Liver (tissue), 8 donors: ENCODE measurements at regions not wholly inside any gene's neighbourhood (a gene's known extent, or its start where the extent isn't known, plus 50 kb on each side); places are given as distances from the start of the nearest gene placed in this dataset.

ENCODE experiments used
- DNase-seq: peaks from one replicate; pipeline ENCODE4 v3.0.0-alpha.2; 2017; ENCODE audit warnings: low spot score
- H3K27ac ChIP-seq, 2 donors: one replicate each; pipeline ENCODE4 v1.7.0; 2013; ENCODE audit warnings: inconsistent platforms in 2 of 2, low read length in 2 of 2, control low read depth in 1 of 2, low read depth in 1 of 2, mild to moderate bottlenecking in 1 of 2
- H3K27me3 ChIP-seq, 4 donors: one replicate each; pipeline versions ENCODE4 v1.6.1 to v1.7.0; 2013; ENCODE audit warnings: low read length in 3 of 4, inconsistent platforms in 1 of 4, mild to moderate bottlenecking in 1 of 4, moderate library complexity in 1 of 4; ENCODE audit not compliant: control insufficient read depth in 4 of 4, insufficient read depth in 4 of 4
- H3K36me3 ChIP-seq, 4 donors: one replicate each; pipeline versions ENCODE4 v1.6.1 to v1.7.0; 2013; ENCODE audit warnings: low read length in 3 of 4, mild to moderate bottlenecking in 3 of 4, low read depth in 1 of 4, moderate library complexity in 1 of 4; ENCODE audit not compliant: control insufficient read depth in 4 of 4, insufficient read depth in 3 of 4
- H3K4me1 ChIP-seq, 4 donors: one replicate each; pipeline versions ENCODE4 v1.6.1 to v1.7.0; 2013; ENCODE audit warnings: low read length in 3 of 4, mild to moderate bottlenecking in 3 of 4, moderate library complexity in 1 of 4; ENCODE audit not compliant: control insufficient read depth in 4 of 4, insufficient read depth in 4 of 4
- H3K4me3 ChIP-seq, 3 donors: one replicate each; pipeline versions ENCODE4 v1.6.1 to v1.7.0; 2013; ENCODE audit warnings: low read length in 3 of 3, control low read depth in 1 of 3, low read depth in 1 of 3, mild to moderate bottlenecking in 1 of 3
- H3K9ac ChIP-seq, 2 donors: one replicate each; pipeline ENCODE4 v1.7.0; 2013; ENCODE audit warnings: low read length in 2 of 2, mild to moderate bottlenecking in 2 of 2, moderate library complexity in 2 of 2, control low read depth in 1 of 2, low read depth in 1 of 2
- H3K9me3 ChIP-seq, 4 donors: one replicate each; pipeline versions ENCODE4 v1.6.1 to v1.7.0; 2013; ENCODE audit warnings: low read length in 3 of 4; ENCODE audit not compliant: control insufficient read depth in 4 of 4
- FOXA2 ChIP-seq: IDR thresholded peaks from 2 replicates; pipeline ENCODE4 v1.6.1; 2016; ENCODE audit warnings: antibody characterized with exemption
- GABPA ChIP-seq, 2 donors: IDR thresholded peaks in 1 of 2; conservative IDR thresholded peaks in 1 of 2; 2 replicates each; pipeline ENCODE4 v1.6.1; 2016; ENCODE audit warnings: antibody characterized with exemption in 2 of 2, mild to moderate bottlenecking in 1 of 2, moderate library complexity in 1 of 2
- JUND ChIP-seq, 2 donors: IDR thresholded peaks; 2 replicates each; pipeline ENCODE4 v1.6.1; 2016; ENCODE audit warnings: antibody characterized with exemption in 2 of 2
- RAD21 ChIP-seq, 2 donors: IDR thresholded peaks; 2 replicates each; pipeline ENCODE4 v1.6.1; 2016; ENCODE audit warnings: antibody characterized with exemption in 2 of 2, mild to moderate bottlenecking in 2 of 2
- RXRA ChIP-seq, 2 donors: IDR thresholded peaks; 2 replicates each; pipeline ENCODE4 v1.6.1; 2017 to 2018; ENCODE audit warnings: antibody characterized with exemption in 2 of 2, mild to moderate bottlenecking in 1 of 2
- SP1 ChIP-seq: IDR thresholded peaks from 2 replicates; pipeline ENCODE4 v1.6.1; 2018; ENCODE audit warnings: antibody characterized with exemption, mild to moderate bottlenecking
- TAF1 ChIP-seq: conservative IDR thresholded peaks from 2 replicates; pipeline ENCODE4 v1.6.1; 2016; ENCODE audit warnings: antibody characterized with exemption, mild to moderate bottlenecking
- YY1 ChIP-seq: IDR thresholded peaks from 2 replicates; pipeline ENCODE4 v1.6.1; 2016; ENCODE audit warnings: antibody characterized with exemption, mild to moderate bottlenecking
- WGBS: extraction: QIAGEN DNeasy Blood & Tissue Kit; methylation state at CpG from one replicate; pipeline ENCODE4 v1.1.7; 2013; 5-methylcytosine and 5-hydroxymethylcytosine counted together
- TF ChIP-seq, protein P1 (sequence below): IDR thresholded peaks from 2 replicates; pipeline ENCODE4 v1.6.1; 2016; ENCODE audit warnings: antibody characterized with exemption
- TF ChIP-seq, protein P2 (sequence below): fragments of 150-350 bp; IDR thresholded peaks from 2 replicates; pipeline ENCODE4 v1.5.1; 2017; ENCODE audit warnings: improper control_type of control experiment, low read depth, low read length; ENCODE audit not compliant: missing input control
- TF ChIP-seq, protein P3 (sequence below): IDR thresholded peaks from 2 replicates; pipeline ENCODE4 v1.6.1; 2016; ENCODE audit warnings: antibody characterized with exemption, mild to moderate bottlenecking
- TF ChIP-seq, protein P4 (sequence below): IDR thresholded peaks from 2 replicates; pipeline ENCODE4 v1.6.1; 2016; ENCODE audit warnings: antibody characterized with exemption
- donor health status: healthy.
- donor health status: healthy.
- donor health status: healthy.
- donor health status: healthy.
- donor health status: healthy.

DNA sequence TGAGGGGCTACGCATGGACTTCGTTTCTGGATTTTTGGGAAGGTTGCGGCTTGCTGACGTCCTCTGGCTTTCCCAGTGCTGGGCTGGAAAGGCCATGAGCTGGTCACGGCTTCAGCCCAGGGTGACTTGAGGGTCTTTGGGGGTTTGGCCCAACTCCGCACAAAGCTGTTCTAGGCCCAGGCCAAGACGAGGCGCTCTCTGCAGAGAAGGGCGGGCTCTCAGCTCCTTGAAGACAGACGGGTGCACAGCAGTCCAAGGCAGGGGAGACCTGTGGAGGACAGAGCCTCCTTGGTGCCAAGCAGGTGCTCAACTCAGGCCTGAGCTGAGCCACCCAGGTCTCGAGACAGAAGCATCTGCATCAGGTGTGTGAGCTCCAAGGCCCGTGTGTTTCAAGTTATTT, 1003.7 kb downstream of the BRD1 start:
- TF ChIP-seq TAF1: no peak
- TF ChIP-seq, protein P1, sequence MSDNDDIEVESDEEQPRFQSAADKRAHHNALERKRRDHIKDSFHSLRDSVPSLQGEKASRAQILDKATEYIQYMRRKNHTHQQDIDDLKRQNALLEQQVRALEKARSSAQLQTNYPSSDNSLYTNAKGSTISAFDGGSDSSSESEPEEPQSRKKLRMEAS: no peak
- DNase-seq: no peak
- H3K4me1 ChIP-seq: no peaks in the 10 kb centered on the region
- WGBS: 85% methylated on average over 12 of the region's 12 CpGs
- H3K27ac ChIP-seq: no peak overlapping the region
- H3K27me3 ChIP-seq: peaks cover 0 to 2% (median 0%) of the 10 kb centered on the region in 4 donors
- no peak overlapping the region for H3K9ac ChIP-seq
- H3K9me3 ChIP-seq: no peaks in the 10 kb centered on the region
- no peaks in the 10 kb centered on the region for H3K36me3 ChIP-seq
- H3K4me3 ChIP-seq: no peak overlapping the region

DNA sequence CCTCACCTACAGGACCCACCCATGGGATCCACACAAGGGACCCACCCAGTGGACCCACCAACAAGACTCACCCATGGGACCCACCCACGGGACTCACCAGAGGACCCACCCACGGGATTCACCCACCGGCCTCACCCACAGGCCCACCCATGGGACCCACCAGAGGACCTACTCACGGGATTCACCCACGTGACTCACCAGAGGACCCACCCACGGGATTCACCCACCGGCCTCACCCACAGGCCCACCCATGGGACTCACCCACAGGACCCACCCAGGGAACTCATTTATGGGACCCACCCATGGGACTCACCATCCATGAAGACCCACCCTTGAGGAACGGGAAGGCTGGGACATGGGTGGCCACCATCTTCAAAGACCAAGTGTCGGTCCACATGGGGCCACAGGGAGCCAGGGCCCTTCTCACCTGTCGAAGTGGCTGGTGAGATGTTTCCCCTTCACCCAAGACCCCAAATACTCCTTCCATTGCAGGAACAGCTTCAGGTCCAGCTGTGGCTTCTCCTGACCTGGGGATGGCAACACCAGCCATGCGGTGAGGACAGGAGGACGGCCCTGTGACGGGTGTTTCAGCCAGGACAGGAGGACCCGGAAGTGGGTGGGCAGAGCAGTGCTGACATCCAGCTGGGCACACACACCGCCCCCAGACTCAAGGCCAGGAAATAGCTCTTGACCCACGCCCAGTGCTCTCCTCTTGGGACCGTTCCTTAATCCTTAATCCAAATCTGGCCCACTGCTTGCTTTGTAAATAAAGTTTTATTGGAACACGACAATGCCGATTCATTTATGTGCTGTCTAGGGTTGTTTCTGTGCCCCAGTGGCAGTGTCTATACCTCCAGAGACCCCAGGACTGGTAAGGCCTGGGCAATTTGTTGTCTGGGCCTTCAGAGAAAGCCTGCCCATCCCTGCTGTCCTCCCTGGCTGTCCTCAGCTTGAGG, 1005.1 kb downstream of the BRD1 start:
- 90% methylated on average over 19 of the region's 19 CpGs for WGBS
- DNase-seq: no peak
- Histone ChIP-seq H3K9me3 (no peaks in the 10 kb centered on the region), H3K27me3 (no peaks in the 10 kb centered on the region), H3K27ac (no peak overlapping the region), H3K4me3 (no peak overlapping the region), H3K36me3 (no peaks in the 10 kb centered on the region), H3K4me1 (no peaks in the 10 kb centered on the region), H3K9ac (no peak overlapping the region)
- TF ChIP-seq GABPA (IDR thresholded peaks at IDR 0.05 in 1 of 2, conservative IDR thresholded peaks at IDR 0.05 in 1 of 2) (no peak), RAD21 (IDR thresholded peaks at IDR 0.05) (no peak), TAF1 (no peak)
- TF ChIP-seq, protein P2, sequence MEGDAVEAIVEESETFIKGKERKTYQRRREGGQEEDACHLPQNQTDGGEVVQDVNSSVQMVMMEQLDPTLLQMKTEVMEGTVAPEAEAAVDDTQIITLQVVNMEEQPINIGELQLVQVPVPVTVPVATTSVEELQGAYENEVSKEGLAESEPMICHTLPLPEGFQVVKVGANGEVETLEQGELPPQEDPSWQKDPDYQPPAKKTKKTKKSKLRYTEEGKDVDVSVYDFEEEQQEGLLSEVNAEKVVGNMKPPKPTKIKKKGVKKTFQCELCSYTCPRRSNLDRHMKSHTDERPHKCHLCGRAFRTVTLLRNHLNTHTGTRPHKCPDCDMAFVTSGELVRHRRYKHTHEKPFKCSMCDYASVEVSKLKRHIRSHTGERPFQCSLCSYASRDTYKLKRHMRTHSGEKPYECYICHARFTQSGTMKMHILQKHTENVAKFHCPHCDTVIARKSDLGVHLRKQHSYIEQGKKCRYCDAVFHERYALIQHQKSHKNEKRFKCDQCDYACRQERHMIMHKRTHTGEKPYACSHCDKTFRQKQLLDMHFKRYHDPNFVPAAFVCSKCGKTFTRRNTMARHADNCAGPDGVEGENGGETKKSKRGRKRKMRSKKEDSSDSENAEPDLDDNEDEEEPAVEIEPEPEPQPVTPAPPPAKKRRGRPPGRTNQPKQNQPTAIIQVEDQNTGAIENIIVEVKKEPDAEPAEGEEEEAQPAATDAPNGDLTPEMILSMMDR: no peak

DNA sequence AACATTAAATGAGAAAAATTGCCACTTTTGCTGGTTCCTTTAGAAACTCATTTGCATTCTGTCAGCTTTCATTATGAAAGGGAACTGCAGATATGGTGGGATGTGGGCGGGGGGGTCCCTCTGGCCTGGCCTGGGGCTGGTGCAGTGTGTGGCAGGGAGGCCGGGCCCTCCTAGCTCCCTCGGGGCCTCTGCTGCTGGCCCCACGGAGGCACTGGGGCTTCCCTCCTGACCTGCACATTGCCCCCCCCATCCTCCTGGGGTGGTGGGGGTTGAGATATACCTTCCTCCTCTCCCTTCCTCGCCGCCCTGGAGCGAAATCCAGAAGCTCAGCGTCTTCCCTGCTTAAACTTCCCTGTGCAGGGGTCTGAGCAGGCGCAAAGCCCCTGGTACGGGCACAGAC, 1005.9 kb downstream of the BRD1 start:
- no peak overlapping the region for H3K4me3 ChIP-seq
- H3K9ac ChIP-seq: no peak overlapping the region
- H3K27me3 ChIP-seq: no peaks in the 10 kb centered on the region
- no peaks in the 10 kb centered on the region for H3K9me3 ChIP-seq
- H3K27ac ChIP-seq: no peak overlapping the region
- TF ChIP-seq, protein P3, sequence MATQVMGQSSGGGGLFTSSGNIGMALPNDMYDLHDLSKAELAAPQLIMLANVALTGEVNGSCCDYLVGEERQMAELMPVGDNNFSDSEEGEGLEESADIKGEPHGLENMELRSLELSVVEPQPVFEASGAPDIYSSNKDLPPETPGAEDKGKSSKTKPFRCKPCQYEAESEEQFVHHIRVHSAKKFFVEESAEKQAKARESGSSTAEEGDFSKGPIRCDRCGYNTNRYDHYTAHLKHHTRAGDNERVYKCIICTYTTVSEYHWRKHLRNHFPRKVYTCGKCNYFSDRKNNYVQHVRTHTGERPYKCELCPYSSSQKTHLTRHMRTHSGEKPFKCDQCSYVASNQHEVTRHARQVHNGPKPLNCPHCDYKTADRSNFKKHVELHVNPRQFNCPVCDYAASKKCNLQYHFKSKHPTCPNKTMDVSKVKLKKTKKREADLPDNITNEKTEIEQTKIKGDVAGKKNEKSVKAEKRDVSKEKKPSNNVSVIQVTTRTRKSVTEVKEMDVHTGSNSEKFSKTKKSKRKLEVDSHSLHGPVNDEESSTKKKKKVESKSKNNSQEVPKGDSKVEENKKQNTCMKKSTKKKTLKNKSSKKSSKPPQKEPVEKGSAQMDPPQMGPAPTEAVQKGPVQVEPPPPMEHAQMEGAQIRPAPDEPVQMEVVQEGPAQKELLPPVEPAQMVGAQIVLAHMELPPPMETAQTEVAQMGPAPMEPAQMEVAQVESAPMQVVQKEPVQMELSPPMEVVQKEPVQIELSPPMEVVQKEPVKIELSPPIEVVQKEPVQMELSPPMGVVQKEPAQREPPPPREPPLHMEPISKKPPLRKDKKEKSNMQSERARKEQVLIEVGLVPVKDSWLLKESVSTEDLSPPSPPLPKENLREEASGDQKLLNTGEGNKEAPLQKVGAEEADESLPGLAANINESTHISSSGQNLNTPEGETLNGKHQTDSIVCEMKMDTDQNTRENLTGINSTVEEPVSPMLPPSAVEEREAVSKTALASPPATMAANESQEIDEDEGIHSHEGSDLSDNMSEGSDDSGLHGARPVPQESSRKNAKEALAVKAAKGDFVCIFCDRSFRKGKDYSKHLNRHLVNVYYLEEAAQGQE: no peak
- no peak for TF ChIP-seq GABPA (IDR thresholded peaks at IDR 0.05 in 1 of 2, conservative IDR thresholded peaks at IDR 0.05 in 1 of 2)
- no peak for TF ChIP-seq RXRA (IDR thresholded peaks at IDR 0.05)
- TF ChIP-seq TAF1: no peak
- TF ChIP-seq SP1: no peak
- TF ChIP-seq, protein P4, sequence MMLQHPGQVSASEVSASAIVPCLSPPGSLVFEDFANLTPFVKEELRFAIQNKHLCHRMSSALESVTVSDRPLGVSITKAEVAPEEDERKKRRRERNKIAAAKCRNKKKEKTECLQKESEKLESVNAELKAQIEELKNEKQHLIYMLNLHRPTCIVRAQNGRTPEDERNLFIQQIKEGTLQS: no peak
- no peak for TF ChIP-seq JUND (IDR thresholded peaks at IDR 0.05)
- no peak for TF ChIP-seq YY1
- TF ChIP-seq FOXA2: no peak
- TF ChIP-seq, protein P1: no peak
- H3K4me1 ChIP-seq: no peaks in the 10 kb centered on the region
- 91% methylated on average over 10 of the region's 10 CpGs for WGBS
- DNase-seq: no peak
- no peaks in the 10 kb centered on the region for H3K36me3 ChIP-seq
